ENCODE measurements at regions not wholly inside any gene's neighbourhood (a gene's known extent, or its start where the extent isn't known, plus 50 kb on each side); places are given as distances from the start of the nearest gene placed in this dataset.

GRCh38 chr1:181344091-181344490 lies 139.2 kb upstream of the CACNA1E start:
- POLR2A ChIA-PET, result no interaction called here
- TF ChIP-seq ZNF645 (tag by site-specific recombination; IDR thresholded peaks at IDR 0.05) (no peak), ZNF658 (tag by site-specific recombination; IDR thresholded peaks at IDR 0.05) (no peak), ZBTB1 (tag by site-specific recombination; IDR thresholded peaks at IDR 0.05) (no peak), ZNF19 (tag by site-specific recombination; IDR thresholded peaks at IDR 0.05; ENCODE audit: low read depth) (no peak), ZNF701 (tag by site-specific recombination; IDR thresholded peaks at IDR 0.05) (no peak), ZNF623 (tag by site-specific recombination; IDR thresholded peaks at IDR 0.05) (no peak), ZBTB26 (tag by site-specific recombination; optimal IDR thresholded peaks at IDR 0.05) (no peak), SALL2 (tag by site-specific recombination; IDR thresholded peaks at IDR 0.05; ENCODE audit: borderline replicate concordance) (no peak), ZNF335 (tag by site-specific recombination; conservative IDR thresholded peaks at IDR 0.05) (no peak), ZXDB (tag by site-specific recombination; IDR thresholded peaks at IDR 0.05) (no peak), ZNF837 (tag by site-specific recombination; IDR thresholded peaks at IDR 0.05) (no peak), ZFP41 (tag by site-specific recombination; IDR thresholded peaks at IDR 0.05; ENCODE audit: borderline replicate concordance) (no peak), ZNF610 (tag by site-specific recombination; IDR thresholded peaks at IDR 0.05; ENCODE audit: borderline replicate concordance) (no peak), ZNF585B (tag by site-specific recombination; IDR thresholded peaks at IDR 0.05) (no peak)
- Histone ChIP-seq H3K4me3 (ENCODE audit: low read depth, low read length) (no peak overlapping the region), H3K36me3 (ENCODE audit: control insufficient read depth in 2 of 2, insufficient read depth in 1 of 2, low read length in 2 of 2) (no peaks in the 10 kb centered on the region), H3K27ac (ENCODE audit: extremely low read depth, low read depth, low read length) (no peak overlapping the region), H3K9me3 (ENCODE audit: control insufficient read depth, insufficient read depth, low read depth, low read length) (no peaks in the 10 kb centered on the region), H3K4me1 (ENCODE audit: control insufficient read depth, insufficient read depth, low read length) (no peaks in the 10 kb centered on the region)
- CTCF ChIA-PET, result no interaction called here

- Histone ChIP-seq H3K9me3 (ENCODE audit: control insufficient read depth, insufficient read depth, low read depth, low read length) (no peaks in the 10 kb centered on the region), H3K27ac (ENCODE audit: extremely low read depth, low read depth, low read length) (no peak overlapping the region), H3K4me3 (ENCODE audit: low read depth, low read length) (no peak overlapping the region), H3K36me3 (ENCODE audit: control insufficient read depth in 2 of 2, insufficient read depth in 1 of 2, low read length in 2 of 2) (no peaks in the 10 kb centered on the region), H3K4me1 (ENCODE audit: control insufficient read depth, insufficient read depth, low read length) (no peaks in the 10 kb centered on the region)
- no peak for TF ChIP-seq ZNF473 (tag by site-specific recombination; IDR thresholded peaks at IDR 0.05)
- TF ChIP-seq, protein P1, sequence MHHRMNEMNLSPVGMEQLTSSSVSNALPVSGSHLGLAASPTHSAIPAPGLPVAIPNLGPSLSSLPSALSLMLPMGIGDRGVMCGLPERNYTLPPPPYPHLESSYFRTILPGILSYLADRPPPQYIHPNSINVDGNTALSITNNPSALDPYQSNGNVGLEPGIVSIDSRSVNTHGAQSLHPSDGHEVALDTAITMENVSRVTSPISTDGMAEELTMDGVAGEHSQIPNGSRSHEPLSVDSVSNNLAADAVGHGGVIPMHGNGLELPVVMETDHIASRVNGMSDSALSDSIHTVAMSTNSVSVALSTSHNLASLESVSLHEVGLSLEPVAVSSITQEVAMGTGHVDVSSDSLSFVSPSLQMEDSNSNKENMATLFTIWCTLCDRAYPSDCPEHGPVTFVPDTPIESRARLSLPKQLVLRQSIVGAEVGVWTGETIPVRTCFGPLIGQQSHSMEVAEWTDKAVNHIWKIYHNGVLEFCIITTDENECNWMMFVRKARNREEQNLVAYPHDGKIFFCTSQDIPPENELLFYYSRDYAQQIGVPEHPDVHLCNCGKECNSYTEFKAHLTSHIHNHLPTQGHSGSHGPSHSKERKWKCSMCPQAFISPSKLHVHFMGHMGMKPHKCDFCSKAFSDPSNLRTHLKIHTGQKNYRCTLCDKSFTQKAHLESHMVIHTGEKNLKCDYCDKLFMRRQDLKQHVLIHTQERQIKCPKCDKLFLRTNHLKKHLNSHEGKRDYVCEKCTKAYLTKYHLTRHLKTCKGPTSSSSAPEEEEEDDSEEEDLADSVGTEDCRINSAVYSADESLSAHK (tag by site-specific recombination; IDR thresholded peaks at IDR 0.05), result no peak
- TF ChIP-seq ZNF202 (tag by site-specific recombination; IDR thresholded peaks at IDR 0.05; ENCODE audit: borderline replicate concordance), result no peak
- TF ChIP-seq ZIC2 (tag by site-specific recombination; IDR thresholded peaks at IDR 0.05), result peak; percentile 27; the same call in 1 of the 2 replicates
- CTCF ChIA-PET, result no interaction called here
- POLR2A ChIA-PET, result no interaction called here
Measured at GRCh38 chr1:181345146-181345545, 138.2 kb upstream of the CACNA1E start.
